H4 (cell line): ENCODE measurements at regions not wholly inside any gene's neighbourhood (a gene's known extent, or its start where the extent isn't known, plus 50 kb on each side); places are given as distances from the start of the nearest gene placed in this dataset.

Experiments used
- DNase-seq: peaks from one replicate; pipeline ENCODE4 v3.0.0-alpha.2; 2015; ENCODE audit warnings: low spot score

- DNase-seq: no peak
Observed at GRCh38 chr7:85586091-85586490, 399.2 kb upstream of the SEMA3D start.

DNA sequence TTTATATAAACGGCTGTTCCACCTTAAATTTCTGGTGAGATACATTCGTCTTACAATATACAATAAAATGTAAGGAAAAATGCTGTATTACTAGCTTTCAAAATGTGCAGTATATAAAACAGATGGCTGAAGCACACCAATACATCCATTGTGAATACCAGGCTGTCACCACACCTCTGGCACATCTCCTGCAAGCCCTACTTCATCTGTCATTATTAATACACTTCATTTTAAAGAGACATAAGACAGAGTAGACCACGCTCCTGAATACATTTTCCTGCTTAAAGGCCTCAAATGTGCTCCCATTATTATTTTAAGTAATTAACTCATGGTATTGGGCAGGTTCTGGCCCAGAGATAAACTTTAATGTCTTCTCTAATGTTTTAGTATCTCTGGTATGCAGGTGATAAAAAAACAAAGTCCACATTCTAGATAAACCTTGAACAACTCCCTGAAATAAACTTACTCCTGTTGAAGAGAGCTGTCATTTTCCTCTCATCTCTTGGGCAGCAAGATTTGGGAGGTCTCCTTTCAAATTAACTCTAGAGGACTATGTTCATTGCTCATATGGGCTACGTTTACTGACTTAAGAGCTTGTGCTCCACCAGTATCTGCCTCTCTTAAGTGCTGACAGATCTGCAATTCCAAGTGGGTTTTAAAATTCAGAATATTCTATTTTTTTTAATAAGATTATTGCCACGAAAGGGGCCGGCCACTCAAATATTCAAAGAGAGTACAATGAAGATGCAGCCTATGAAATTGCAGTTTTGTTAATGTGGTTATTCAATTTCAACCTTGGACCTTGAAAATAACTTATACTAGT lies 396.5 kb upstream of the SEMA3D start:
- no peak for DNase-seq

DNA sequence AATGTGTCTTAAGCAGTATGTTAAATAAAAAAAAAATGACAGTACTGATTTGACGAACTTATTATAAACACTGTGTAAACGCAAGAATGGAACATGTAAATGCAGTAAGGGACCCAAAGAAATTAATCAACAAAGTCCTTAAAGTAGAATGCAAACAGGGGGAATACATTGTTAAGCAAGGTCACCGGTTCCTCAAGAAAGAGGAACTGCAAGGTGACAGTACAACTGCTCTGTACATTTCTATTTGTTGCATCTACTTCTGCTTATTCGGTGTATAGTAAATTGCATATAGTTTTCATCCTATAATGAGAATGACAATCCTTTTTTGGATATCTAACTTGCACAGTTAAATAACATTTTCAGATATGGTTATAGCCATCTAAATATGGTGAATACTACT lies 387.0 kb upstream of the SEMA3D start:
- no peak for DNase-seq

DNA sequence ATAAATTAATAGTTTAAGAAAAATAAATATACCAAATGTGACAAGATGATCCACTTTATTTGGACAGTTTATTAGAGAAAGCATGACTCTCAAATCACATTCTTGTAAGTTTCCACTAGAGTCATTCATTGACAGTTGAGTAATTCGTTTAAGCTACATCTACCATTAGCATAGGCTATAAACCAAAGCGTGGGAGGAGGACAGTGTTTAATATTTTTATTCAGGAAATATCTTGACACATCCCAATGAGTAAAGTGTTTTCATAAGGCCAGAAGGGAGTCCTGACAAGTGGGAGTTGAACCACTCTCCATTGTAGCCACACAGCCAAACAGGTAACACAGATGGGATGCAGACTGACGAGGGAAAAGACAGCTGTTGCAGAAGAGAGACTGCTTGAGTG lies 386.5 kb upstream of the SEMA3D start:
- no peak for DNase-seq

- no peak for DNase-seq
Observed at GRCh38 chr7:85570898-85571297, 384.0 kb upstream of the SEMA3D start.

GRCh38 chr7:85567983-85568382 lies 381.1 kb upstream of the SEMA3D start:
- DNase-seq: no peak

DNA sequence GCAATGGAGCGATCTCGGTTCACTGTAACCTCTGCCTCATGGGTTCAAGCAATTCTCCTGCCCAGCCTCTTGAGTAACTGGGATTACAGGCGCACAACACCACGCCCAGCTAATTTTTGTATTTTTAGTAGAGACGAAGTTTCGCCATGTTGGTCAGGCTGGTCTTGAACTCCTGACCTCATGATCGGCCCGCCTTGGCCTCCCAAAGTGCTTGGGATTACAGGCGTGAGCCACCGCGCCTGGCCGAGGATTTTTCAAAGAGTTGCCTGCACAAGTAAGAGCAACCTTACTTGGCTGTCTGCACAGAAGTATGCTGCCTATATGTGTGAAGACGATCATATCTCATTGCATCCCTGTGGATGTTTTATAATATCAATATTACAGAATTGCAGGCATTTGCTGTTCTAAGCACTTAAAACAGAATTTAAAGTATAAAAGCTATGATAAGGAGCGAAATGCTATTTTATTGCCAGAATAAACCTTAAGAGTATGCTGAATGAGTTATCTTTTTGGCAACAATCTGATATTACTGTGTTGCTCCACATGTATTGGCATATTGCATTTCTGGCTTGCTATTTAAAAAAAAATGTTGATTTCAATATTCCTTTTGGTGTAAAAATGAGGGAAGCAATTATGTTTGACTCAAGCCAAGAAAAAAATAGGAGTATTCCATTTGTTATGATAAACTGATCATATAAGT lies 379.4 kb upstream of the SEMA3D start:
- DNase-seq: no peak

GRCh38 chr7:85565276-85565675 lies 378.4 kb upstream of the SEMA3D start:
- DNase-seq: no peak

- DNase-seq: no peak
Observed at GRCh38 chr7:85564861-85565260, 378.0 kb upstream of the SEMA3D start.

GRCh38 chr7:85561706-85562105 lies 374.9 kb upstream of the SEMA3D start:
- DNase-seq: no peak

DNA sequence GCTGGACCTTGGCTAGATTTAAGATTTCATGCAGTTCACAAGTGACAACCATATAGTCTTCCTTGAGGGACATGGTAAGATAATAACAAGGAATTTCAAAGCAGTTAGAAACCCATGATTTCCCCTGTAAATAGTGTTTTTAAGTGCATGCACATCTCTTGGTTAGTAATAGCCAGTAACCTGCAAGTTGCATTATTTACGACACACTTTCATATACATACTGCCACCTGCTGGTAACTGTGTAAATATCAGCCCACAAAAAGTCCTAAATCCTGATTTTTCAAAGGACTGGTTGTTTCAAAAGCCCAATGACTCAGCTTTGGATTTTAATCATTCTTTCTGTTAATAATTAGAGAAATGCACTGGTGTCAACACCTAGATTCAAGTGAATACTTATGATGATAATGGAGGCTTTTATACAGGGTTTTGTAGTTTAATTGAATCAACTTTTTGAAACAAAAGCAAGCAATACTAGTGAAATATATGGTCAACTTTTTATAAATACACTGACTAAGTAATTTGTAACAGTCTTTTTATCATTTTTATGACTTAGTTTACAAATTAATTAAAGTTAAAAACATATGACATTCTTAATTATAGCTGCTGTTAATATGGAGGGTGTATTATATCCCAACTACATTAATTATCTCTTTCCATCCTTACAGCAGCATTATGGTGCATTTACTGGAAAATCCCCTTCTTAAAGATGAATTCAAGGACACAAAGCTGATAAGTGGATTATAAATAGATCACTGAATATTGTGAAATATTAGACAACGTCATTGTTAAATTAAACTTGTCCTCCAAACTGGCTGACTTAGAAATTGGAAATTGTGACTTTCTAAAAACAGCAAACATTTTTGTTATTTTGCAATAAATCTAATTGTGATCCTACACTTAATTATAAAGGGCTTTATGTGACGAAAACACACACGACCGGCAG lies 367.7 kb upstream of the SEMA3D start:
- peak; percentile 86 for DNase-seq

- no peak for DNase-seq
Observed at GRCh38 chr7:85535974-85536729, 349.3 kb upstream of the SEMA3D start.

- peak; percentile 55 for DNase-seq
Observed at GRCh38 chr7:85529831-85530230, 343.0 kb upstream of the SEMA3D start.

DNA sequence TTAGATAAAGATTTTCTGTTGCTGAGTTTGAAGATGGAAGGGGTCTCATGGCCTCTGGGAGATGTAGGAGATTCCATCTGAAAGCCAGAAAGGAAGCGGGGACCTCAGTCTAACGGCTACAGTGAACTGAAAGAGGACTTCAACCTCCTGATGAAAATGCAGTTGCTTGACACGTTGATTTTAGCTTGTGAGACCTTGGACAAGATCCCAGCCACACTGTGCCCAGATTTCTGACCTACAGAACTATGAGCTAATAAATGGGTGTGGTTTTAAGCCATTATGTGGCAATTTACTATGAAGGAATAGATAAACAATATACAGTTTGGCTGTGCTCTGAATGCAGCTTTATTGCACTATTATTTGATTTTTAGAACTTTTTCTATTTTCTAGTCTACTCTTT lies 342.3 kb upstream of the SEMA3D start:
- peak; percentile 58 for DNase-seq

- DNase-seq: no peak
Observed at GRCh38 chr7:85528581-85528980, 341.7 kb upstream of the SEMA3D start.

GRCh38 chr7:85525676-85526075 lies 338.8 kb upstream of the SEMA3D start:
- DNase-seq: no peak

- DNase-seq: no peak
Observed at GRCh38 chr7:85522070-85522469, 335.2 kb upstream of the SEMA3D start.

GRCh38 chr7:85521108-85521694 lies 334.3 kb upstream of the SEMA3D start:
- peak; percentile 42 for DNase-seq

DNA sequence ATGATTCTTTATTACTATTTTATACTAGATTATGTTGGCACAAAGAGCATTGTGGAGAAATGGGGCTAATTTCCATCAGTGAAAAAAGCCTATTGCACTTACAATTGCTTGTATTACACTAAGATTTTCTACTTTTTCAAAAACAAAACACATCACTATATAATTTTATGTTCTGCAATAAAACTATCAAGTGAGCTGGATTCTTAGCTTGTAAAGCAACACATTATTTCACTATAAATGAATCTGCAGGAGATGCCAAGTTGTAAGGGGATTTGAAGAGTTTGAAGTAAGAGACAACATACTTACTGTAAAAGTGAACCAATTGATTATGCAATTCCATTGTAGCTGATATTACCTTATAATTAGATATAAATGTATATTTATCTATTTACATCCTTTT lies 333.3 kb upstream of the SEMA3D start:
- no peak for DNase-seq

DNA sequence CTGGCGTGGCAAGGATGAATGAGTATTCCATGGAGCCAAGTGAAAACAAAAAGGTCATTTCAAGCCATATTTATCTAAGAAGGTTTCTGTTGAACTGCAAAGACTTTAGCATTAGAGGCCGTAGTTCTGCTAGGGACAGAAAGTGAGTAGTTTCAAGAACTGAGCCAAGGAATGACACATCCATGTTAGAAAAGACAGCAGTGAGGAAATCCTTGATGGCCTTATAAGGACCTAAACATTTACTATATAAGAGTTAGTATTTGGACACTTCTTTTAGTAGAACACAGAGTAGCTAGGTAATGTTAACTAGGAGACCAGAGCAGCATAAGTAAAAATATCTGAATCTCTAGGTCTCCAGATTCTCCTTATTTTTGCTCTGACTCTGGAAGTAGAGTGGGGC lies 329.8 kb upstream of the SEMA3D start:
- DNase-seq: no peak

DNA sequence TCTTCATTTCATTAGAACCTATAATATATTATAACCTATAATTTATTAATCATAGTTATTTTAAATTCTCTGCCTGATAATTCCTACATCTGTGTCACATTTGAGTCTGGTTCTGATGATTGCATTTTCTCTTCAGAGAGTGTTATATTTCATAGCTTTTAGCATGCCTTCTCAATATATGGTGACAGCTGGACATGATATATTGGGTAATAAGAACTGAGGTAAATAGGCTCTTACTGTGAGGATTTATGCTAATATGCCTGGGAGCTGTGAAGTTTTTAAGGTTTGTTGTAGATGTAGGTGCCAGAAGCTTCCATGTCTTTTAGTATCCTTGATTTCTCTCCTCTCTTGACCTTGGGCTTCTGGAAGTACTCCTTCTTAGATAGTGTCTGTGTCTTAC lies 325.9 kb upstream of the SEMA3D start:
- DNase-seq: no peak
